Endothelial cell of umbilical vein (primary cell): ENCODE measurements at regions not wholly inside any gene's neighbourhood (a gene's known extent, or its start where the extent isn't known, plus 50 kb on each side); places are given as distances from the start of the nearest gene placed in this dataset.

Experiments
- CTCF ChIP-seq, 2 donors: IDR thresholded peaks; 1 replicate in 1 of 2; 2 replicates in 1 of 2; pipeline ENCODE4 v1.5.1; 2011; ENCODE audit warnings: low read length in 2 of 2, mild to moderate bottlenecking in 2 of 2, moderate library complexity in 2 of 2, control low read depth in 1 of 2, inconsistent platforms in 1 of 2, low read depth in 1 of 2; ENCODE audit not compliant: insufficient read depth in 1 of 2; ENCODE audit errors: extremely low read depth in 1 of 2
- EZH2 ChIP-seq: IDR thresholded peaks from 2 replicates; pipeline ENCODE4 v1.6.1; 2012; ENCODE audit warnings: borderline replicate concordance, low read depth, mild to moderate bottlenecking, moderate library complexity, low read length, inconsistent platforms; ENCODE audit not compliant: severe bottlenecking
- FOS ChIP-seq: IDR thresholded peaks from 2 replicates; pipeline ENCODE4 v1.6.1; 2011; ENCODE audit warnings: mild to moderate bottlenecking, low read length, moderate library complexity, borderline replicate concordance; ENCODE audit not compliant: insufficient read depth
- GATA2 ChIP-seq: IDR thresholded peaks from 2 replicates; pipeline ENCODE4 v1.7.0; 2011; ENCODE audit warnings: low read depth, mild to moderate bottlenecking, moderate library complexity, mixed read lengths, low read length; ENCODE audit not compliant: insufficient read length, insufficient read depth
- JUN ChIP-seq: IDR thresholded peaks from 2 replicates; pipeline ENCODE4 v1.6.1; 2011; ENCODE audit warnings: borderline replicate concordance, low read depth; ENCODE audit not compliant: insufficient read length, insufficient read depth
- POLR2A ChIP-seq: IDR thresholded peaks from 2 replicates; pipeline ENCODE4 v1.6.1; 2012; ENCODE audit warnings: low read depth, mild to moderate bottlenecking, control low read depth, low read length
- POLR2AphosphoS5 ChIP-seq: IDR thresholded peaks from 2 replicates; pipeline ENCODE4 v1.6.1; 2012; ENCODE audit warnings: low read depth, mild to moderate bottlenecking, control low read depth, low read length, moderate library complexity; ENCODE audit not compliant: insufficient read depth

- TF ChIP-seq CTCF (IDR thresholded peaks at IDR 0.05; ENCODE audit: extremely low read depth in 1 of 2, insufficient read depth in 1 of 2, low read depth in 1 of 2, low read length in 2 of 2) (no peak), EZH2 (no peak), POLR2AphosphoS5 (no peak), POLR2A (no peak), FOS (no peak), JUN (no peak), GATA2 (no peak)
Observed at GRCh38 chr7:33728873-33729551, 176.3 kb upstream of the BMPER start.
